ENCODE measurements at regions not wholly inside any gene's neighbourhood (a gene's known extent, or its start where the extent isn't known, plus 50 kb on each side); places are given as distances from the start of the nearest gene placed in this dataset.
A peak's percentile ranks its signal among the peaks of the same experiment; 100 is the strongest.

DNA sequence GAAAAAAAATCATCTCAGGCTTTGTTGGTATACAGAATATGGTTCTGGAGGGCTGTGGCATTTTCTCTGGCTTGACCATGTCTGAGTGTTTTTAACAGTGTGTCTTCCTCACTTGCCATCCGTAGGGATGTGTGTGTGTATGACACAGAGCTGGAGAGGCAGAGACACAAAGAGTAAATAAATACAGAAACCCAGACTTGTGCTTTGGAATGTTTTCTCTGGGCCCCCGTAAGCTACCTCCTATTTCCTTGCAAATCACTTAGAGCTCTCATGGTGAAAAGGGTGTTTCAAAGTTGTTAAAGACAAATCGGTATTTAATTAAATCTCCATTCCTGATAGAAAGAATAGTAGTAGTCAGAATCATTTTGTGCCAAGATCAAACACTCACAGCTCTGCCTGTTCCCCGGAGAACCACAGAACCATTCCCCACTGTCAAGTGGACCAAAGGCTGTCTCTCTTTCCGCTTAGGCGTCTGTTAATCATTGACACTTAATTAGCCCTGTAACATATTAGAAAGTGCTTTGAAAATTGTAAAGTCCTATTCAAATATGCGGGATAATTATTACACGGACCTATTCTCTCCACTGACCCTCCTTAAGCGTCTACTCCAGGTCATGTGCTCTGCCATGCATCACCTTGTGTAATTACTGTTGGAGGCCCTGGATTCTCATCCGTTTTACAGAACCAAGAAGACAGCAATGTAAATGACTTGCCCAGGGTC is 313.6 kb upstream of the TLE3 start:
- Mint-ChIP-seq H3K36me3 (no peaks in the 10 kb centered on the region), H3K4me3 (no peak overlapping the region), H3K27me3 (ENCODE audit: insufficient read depth, low read depth) (peaks cover 10% of the 10 kb centered on the region), H3K4me1 (peaks cover 26% of the 10 kb centered on the region), H3K27ac (no peak overlapping the region), H3K9me3 (peaks cover 18% of the 10 kb centered on the region)
- Histone ChIP-seq H3K4me3 (no peak overlapping the region), H3K27ac (no peak overlapping the region), H3K9ac (no peak overlapping the region), H3K79me2 (ENCODE audit: low read depth) (no peaks in the 10 kb centered on the region), H3K4me2 (no peak overlapping the region), H2AFZ (replicated peaks) (no peak overlapping the region), H3K9me3 (ENCODE audit: low read depth) (peaks cover 4% of the 10 kb centered on the region), H3F3A (ENCODE audit: low read depth) (peaks cover 26% of the 10 kb centered on the region), H4K20me1 (ENCODE audit: low read depth) (no peaks in the 10 kb centered on the region), H3K4me1 (peaks cover 15% of the 10 kb centered on the region), H3K27me3 (no peaks in the 10 kb centered on the region), H3K36me3 (no peaks in the 10 kb centered on the region)
- no peak for DNase-seq (ENCODE audit: low spot score)
- no peak for TF ChIP-seq EZH2phosphoT487 (IDR thresholded peaks at IDR 0.05)
- TF ChIP-seq, protein P1, sequence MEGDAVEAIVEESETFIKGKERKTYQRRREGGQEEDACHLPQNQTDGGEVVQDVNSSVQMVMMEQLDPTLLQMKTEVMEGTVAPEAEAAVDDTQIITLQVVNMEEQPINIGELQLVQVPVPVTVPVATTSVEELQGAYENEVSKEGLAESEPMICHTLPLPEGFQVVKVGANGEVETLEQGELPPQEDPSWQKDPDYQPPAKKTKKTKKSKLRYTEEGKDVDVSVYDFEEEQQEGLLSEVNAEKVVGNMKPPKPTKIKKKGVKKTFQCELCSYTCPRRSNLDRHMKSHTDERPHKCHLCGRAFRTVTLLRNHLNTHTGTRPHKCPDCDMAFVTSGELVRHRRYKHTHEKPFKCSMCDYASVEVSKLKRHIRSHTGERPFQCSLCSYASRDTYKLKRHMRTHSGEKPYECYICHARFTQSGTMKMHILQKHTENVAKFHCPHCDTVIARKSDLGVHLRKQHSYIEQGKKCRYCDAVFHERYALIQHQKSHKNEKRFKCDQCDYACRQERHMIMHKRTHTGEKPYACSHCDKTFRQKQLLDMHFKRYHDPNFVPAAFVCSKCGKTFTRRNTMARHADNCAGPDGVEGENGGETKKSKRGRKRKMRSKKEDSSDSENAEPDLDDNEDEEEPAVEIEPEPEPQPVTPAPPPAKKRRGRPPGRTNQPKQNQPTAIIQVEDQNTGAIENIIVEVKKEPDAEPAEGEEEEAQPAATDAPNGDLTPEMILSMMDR (IDR thresholded peaks at IDR 0.05), result no peak
- TF ChIP-seq EZH2 (IDR thresholded peaks at IDR 0.05), result no peak

DNA sequence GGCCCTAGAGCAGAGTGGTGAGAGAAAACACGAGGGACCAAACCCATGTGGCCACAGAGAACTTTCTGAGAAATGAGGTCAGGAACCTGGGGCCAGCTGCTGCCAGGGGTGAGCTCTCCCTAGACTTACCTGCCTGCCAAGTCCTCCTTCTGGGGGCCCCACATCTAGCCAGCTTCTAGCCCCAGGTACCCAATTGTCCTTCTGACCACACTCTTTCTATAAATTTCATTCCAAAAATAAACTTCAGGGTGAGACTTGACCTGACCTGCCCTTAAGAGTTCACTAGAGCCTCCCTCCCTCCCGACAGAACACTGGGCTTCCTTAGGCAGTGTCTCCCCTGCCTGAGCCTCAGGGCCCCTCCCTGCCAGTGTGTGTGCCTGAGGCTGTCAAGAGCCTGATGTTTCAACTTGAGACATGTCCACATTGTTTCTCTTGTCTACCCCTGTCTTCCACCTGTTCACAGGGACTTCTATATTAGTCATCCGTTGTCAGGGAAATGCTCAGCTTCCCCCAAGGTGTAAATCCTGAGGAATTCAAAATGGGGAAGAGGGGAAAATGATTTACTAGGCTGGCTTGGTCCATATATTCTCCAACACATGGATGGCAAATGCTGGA is 312.8 kb upstream of the TLE3 start:
- H3K27me3 ChIP-seq, result no peaks in the 10 kb centered on the region
- H3F3A ChIP-seq (ENCODE audit: low read depth), result peaks cover 26% of the 10 kb centered on the region
- no peak overlapping the region for H3K4me3 Mint-ChIP-seq
- H3K9me3 ChIP-seq (ENCODE audit: low read depth), result peaks cover 4% of the 10 kb centered on the region
- peaks cover 10% of the 10 kb centered on the region for H3K27me3 Mint-ChIP-seq (ENCODE audit: insufficient read depth, low read depth)
- no peak overlapping the region for H3K4me3 ChIP-seq
- H3K9ac ChIP-seq, result no peak overlapping the region
- no peak overlapping the region for H3K27ac Mint-ChIP-seq
- TF ChIP-seq, protein P1 (IDR thresholded peaks at IDR 0.05), result no peak
- TF ChIP-seq EZH2 (IDR thresholded peaks at IDR 0.05) (no peak), EZH2phosphoT487 (IDR thresholded peaks at IDR 0.05) (no peak)
- no peak overlapping the region for H3K27ac ChIP-seq
- no peak overlapping the region for H2AFZ ChIP-seq (replicated peaks)
- H3K4me1 Mint-ChIP-seq, result peaks cover 31% of the 10 kb centered on the region
- H3K36me3 ChIP-seq, result no peaks in the 10 kb centered on the region
- no peaks in the 10 kb centered on the region for H3K79me2 ChIP-seq (ENCODE audit: low read depth)
- H4K20me1 ChIP-seq (ENCODE audit: low read depth), result no peaks in the 10 kb centered on the region
- no peaks in the 10 kb centered on the region for H3K36me3 Mint-ChIP-seq
- H3K4me2 ChIP-seq, result no peak overlapping the region
- DNase-seq (ENCODE audit: low spot score), result no peak
- H3K4me1 ChIP-seq, result peaks cover 17% of the 10 kb centered on the region
- peaks cover 18% of the 10 kb centered on the region for H3K9me3 Mint-ChIP-seq

DNA sequence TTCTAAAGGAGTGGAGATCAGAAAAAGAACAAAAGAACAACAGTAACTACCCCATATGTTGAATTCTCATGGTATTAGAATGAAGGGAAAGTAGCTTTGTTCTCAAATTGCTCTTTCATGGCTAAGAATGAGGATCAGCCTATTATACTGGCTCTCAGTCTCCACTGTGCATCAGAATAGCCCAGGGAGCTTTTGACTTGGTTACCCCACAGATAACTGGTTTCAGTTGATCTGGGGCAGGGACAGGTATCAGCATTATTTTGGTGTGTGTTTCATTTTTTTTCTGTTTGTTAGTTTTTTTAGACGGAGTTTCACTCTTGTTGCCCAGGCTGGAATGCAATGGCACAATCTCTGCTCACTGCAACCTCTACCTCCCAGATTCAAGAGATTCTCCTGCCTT is 311.7 kb upstream of the TLE3 start:
- H3K9me3 ChIP-seq (ENCODE audit: low read depth), result peaks cover 4% of the 10 kb centered on the region
- H4K20me1 ChIP-seq (ENCODE audit: low read depth), result no peaks in the 10 kb centered on the region
- Mint-ChIP-seq H3K27me3 (ENCODE audit: insufficient read depth, low read depth) (peaks cover 13% of the 10 kb centered on the region), H3K4me1 (peaks cover 31% of the 10 kb centered on the region), H3K9me3 (peaks cover 18% of the 10 kb centered on the region), H3K4me3 (no peak overlapping the region), H3K27ac (no peak overlapping the region), H3K36me3 (no peaks in the 10 kb centered on the region)
- H3K27me3 ChIP-seq, result no peaks in the 10 kb centered on the region
- no peak overlapping the region for H3K4me3 ChIP-seq
- peak; percentile 27 for DNase-seq (ENCODE audit: low spot score)
- no peak overlapping the region for H3K4me2 ChIP-seq
- H3K27ac ChIP-seq, result no peak overlapping the region
- no peak overlapping the region for H2AFZ ChIP-seq (replicated peaks)
- H3K79me2 ChIP-seq (ENCODE audit: low read depth), result no peaks in the 10 kb centered on the region
- peaks cover 17% of the 10 kb centered on the region for H3K4me1 ChIP-seq
- TF ChIP-seq, protein P1 (IDR thresholded peaks at IDR 0.05), result no peak
- TF ChIP-seq EZH2 (IDR thresholded peaks at IDR 0.05) (no peak), EZH2phosphoT487 (IDR thresholded peaks at IDR 0.05) (no peak)
- peaks cover 26% of the 10 kb centered on the region for H3F3A ChIP-seq (ENCODE audit: low read depth)
- H3K9ac ChIP-seq, result no peak overlapping the region
- H3K36me3 ChIP-seq, result no peaks in the 10 kb centered on the region
